ENCODE measurements at regions not wholly inside any gene's neighbourhood (a gene's known extent, or its start where the extent isn't known, plus 50 kb on each side); places are given as distances from the start of the nearest gene placed in this dataset.

GRCh38 chr13:61797397-61797796 is 381.7 kb upstream of the PCDH20 start:
- no peaks in the 10 kb centered on the region for H3K27me3 ChIP-seq (ENCODE audit: insufficient read depth, low read length, poor library complexity, severe bottlenecking)
- H3K4me1 ChIP-seq (ENCODE audit: insufficient read depth, low read length, poor library complexity, severe bottlenecking): no peaks in the 10 kb centered on the region
- no peak overlapping the region for H3K4me2 ChIP-seq (ENCODE audit: low read depth, low read length, poor library complexity, severe bottlenecking)

GRCh38 chr13:61795580-61795979 is 379.9 kb upstream of the PCDH20 start:
- no peaks in the 10 kb centered on the region for H3K9me3 ChIP-seq (ENCODE audit: insufficient read depth, low read depth, low read length)
- H3K27me3 ChIP-seq (ENCODE audit: insufficient read depth, low read length, poor library complexity, severe bottlenecking): no peaks in the 10 kb centered on the region
- H4K20me1 ChIP-seq (ENCODE audit: insufficient read depth, low read length, poor library complexity, severe bottlenecking): no peaks in the 10 kb centered on the region
- no peaks in the 10 kb centered on the region for H3F3A ChIP-seq (ENCODE audit: low read depth)
- H3K4me1 ChIP-seq (ENCODE audit: insufficient read depth, low read length, poor library complexity, severe bottlenecking): no peaks in the 10 kb centered on the region
- H2AFZ ChIP-seq (ENCODE audit: low read length): no peak overlapping the region
- no peak overlapping the region for H3K9ac ChIP-seq (ENCODE audit: low read depth, low read length, poor library complexity, severe bottlenecking)
- no peaks in the 10 kb centered on the region for H3K79me2 ChIP-seq (ENCODE audit: insufficient read depth, low read length)
- TF ChIP-seq CTCF (conservative IDR thresholded peaks at IDR 0.05; ENCODE audit: low read length): no peak
- TF ChIP-seq EZH2phosphoT487 (IDR thresholded peaks at IDR 0.05; ENCODE audit: borderline replicate concordance): no peak
- H3K4me3 ChIP-seq (ENCODE audit: low read length, poor library complexity, severe bottlenecking): no peak overlapping the region
- H3K4me2 ChIP-seq (ENCODE audit: low read depth, low read length, poor library complexity, severe bottlenecking): no peak overlapping the region
- H3K36me3 ChIP-seq (ENCODE audit: insufficient read depth, low read length): no peaks in the 10 kb centered on the region
- no peaks in the 10 kb centered on the region for H3K9me2 ChIP-seq (replicated peaks; ENCODE audit: low read depth, low read length)

More at GRCh38 chr13:61797397-61797796, 381.7 kb upstream of the PCDH20 start:
- TF ChIP-seq EZH2phosphoT487 (IDR thresholded peaks at IDR 0.05; ENCODE audit: borderline replicate concordance) (no peak), CTCF (conservative IDR thresholded peaks at IDR 0.05; ENCODE audit: low read length) (no peak)
- no peak overlapping the region for H3K4me3 ChIP-seq (ENCODE audit: low read length, poor library complexity, severe bottlenecking)
- H2AFZ ChIP-seq (ENCODE audit: low read length): no peak overlapping the region
- H3K9ac ChIP-seq (ENCODE audit: low read depth, low read length, poor library complexity, severe bottlenecking): no peak overlapping the region
- no peaks in the 10 kb centered on the region for H3K9me2 ChIP-seq (replicated peaks; ENCODE audit: low read depth, low read length)
- H4K20me1 ChIP-seq (ENCODE audit: insufficient read depth, low read length, poor library complexity, severe bottlenecking): no peaks in the 10 kb centered on the region
- H3K9me3 ChIP-seq (ENCODE audit: insufficient read depth, low read depth, low read length): no peaks in the 10 kb centered on the region
- H3F3A ChIP-seq (ENCODE audit: low read depth): no peaks in the 10 kb centered on the region
- no peaks in the 10 kb centered on the region for H3K79me2 ChIP-seq (ENCODE audit: insufficient read depth, low read length)
- no peaks in the 10 kb centered on the region for H3K36me3 ChIP-seq (ENCODE audit: insufficient read depth, low read length)

GRCh38 chr13:61779456-61779855 is 363.8 kb upstream of the PCDH20 start:
- Histone ChIP-seq H4K20me1 (ENCODE audit: insufficient read depth, low read length, poor library complexity, severe bottlenecking) (no peaks in the 10 kb centered on the region), H3K4me2 (ENCODE audit: low read depth, low read length, poor library complexity, severe bottlenecking) (no peak overlapping the region), H3K9me2 (replicated peaks; ENCODE audit: low read depth, low read length) (no peaks in the 10 kb centered on the region), H3K9me3 (ENCODE audit: insufficient read depth, low read depth, low read length) (no peaks in the 10 kb centered on the region), H2AFZ (ENCODE audit: low read length) (no peak overlapping the region), H3F3A (ENCODE audit: low read depth) (no peaks in the 10 kb centered on the region), H3K4me3 (ENCODE audit: low read length, poor library complexity, severe bottlenecking) (no peak overlapping the region), H3K36me3 (ENCODE audit: insufficient read depth, low read length) (no peaks in the 10 kb centered on the region), H3K79me2 (ENCODE audit: insufficient read depth, low read length) (no peaks in the 10 kb centered on the region), H3K4me1 (ENCODE audit: insufficient read depth, low read length, poor library complexity, severe bottlenecking) (no peaks in the 10 kb centered on the region), H3K27me3 (ENCODE audit: insufficient read depth, low read length, poor library complexity, severe bottlenecking) (no peaks in the 10 kb centered on the region), H3K9ac (ENCODE audit: low read depth, low read length, poor library complexity, severe bottlenecking) (no peak overlapping the region)
- no peak for TF ChIP-seq EZH2phosphoT487 (IDR thresholded peaks at IDR 0.05; ENCODE audit: borderline replicate concordance)
- no peak for TF ChIP-seq CTCF (conservative IDR thresholded peaks at IDR 0.05; ENCODE audit: low read length)

Measured in Loucy (cell line).